ENCODE measurements at regions not wholly inside any gene's neighbourhood (a gene's known extent, or its start where the extent isn't known, plus 50 kb on each side); places are given as distances from the start of the nearest gene placed in this dataset.

- TF ChIP-seq, protein P1, sequence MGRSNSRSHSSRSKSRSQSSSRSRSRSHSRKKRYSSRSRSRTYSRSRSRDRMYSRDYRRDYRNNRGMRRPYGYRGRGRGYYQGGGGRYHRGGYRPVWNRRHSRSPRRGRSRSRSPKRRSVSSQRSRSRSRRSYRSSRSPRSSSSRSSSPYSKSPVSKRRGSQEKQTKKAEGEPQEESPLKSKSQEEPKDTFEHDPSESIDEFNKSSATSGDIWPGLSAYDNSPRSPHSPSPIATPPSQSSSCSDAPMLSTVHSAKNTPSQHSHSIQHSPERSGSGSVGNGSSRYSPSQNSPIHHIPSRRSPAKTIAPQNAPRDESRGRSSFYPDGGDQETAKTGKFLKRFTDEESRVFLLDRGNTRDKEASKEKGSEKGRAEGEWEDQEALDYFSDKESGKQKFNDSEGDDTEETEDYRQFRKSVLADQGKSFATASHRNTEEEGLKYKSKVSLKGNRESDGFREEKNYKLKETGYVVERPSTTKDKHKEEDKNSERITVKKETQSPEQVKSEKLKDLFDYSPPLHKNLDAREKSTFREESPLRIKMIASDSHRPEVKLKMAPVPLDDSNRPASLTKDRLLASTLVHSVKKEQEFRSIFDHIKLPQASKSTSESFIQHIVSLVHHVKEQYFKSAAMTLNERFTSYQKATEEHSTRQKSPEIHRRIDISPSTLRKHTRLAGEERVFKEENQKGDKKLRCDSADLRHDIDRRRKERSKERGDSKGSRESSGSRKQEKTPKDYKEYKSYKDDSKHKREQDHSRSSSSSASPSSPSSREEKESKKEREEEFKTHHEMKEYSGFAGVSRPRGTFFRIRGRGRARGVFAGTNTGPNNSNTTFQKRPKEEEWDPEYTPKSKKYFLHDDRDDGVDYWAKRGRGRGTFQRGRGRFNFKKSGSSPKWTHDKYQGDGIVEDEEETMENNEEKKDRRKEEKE (IDR thresholded peaks at IDR 0.05): no peak
- TF ChIP-seq BORCS8-MEF2B (CRISPR knock-in tag; IDR thresholded peaks at IDR 0.05) (no peak), CENPX (CRISPR knock-in tag; IDR thresholded peaks at IDR 0.05) (no peak), ZNF878 (CRISPR knock-in tag; IDR thresholded peaks at IDR 0.05) (no peak)
Observed at GRCh38 chr1:183724350-183725042, 71.4 kb upstream of the APOBEC4 start (continued).

DNA sequence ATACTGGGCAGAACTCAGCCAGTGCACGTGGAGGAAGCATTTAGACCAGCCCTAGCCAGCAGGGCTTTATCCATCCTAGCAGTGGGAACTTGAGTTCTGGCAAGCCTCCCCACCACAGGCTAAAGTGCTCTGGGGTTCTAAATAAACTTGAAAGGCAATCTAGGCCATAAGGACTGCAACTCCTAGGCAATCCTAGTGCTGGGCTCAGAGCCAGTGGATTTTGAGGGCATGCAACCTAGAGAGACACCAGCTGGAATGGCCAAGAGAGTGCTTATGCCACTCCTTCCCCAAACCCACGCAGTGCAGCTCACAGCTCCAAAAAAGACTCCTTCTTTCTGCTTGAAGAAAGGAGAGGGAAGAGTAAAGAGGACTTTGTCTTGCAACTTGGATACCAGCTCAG lies 70.5 kb upstream of the APOBEC4 start:
- ATAC-seq: no peak
- POLR2A ChIA-PET: no interaction called here
- CTCF ChIA-PET (ENCODE audit: low intra/inter-chr PET ratio, low total read pairs): no interaction called here
- Histone ChIP-seq H3K9me3 (ENCODE audit: low read length) (no peaks in the 10 kb centered on the region), H3K27me3 (ENCODE audit: control insufficient read depth in 1 of 2, insufficient read depth in 2 of 2, low read length in 2 of 2) (no peaks in the 10 kb centered on the region), H2AFZ (ENCODE audit: low read length) (no peak overlapping the region), H3K9ac (ENCODE audit: insufficient read depth, low read depth, low read length) (no peak overlapping the region), H3K79me2 (ENCODE audit: insufficient read depth, low read length) (no peaks in the 10 kb centered on the region), H4K20me1 (ENCODE audit: insufficient read depth, low read length) (no peaks in the 10 kb centered on the region), H3K4me2 (ENCODE audit: low read depth, low read length) (no peak overlapping the region), H3K27ac (ENCODE audit: extremely low read length, insufficient read depth, low read length) (no peak overlapping the region), H3K36me3 (replicated peaks in 1 of 2; ENCODE audit: control insufficient read depth in 1 of 2, insufficient read depth in 2 of 2, low read length in 2 of 2) (no peaks in the 10 kb centered on the region), H3K4me1 (ENCODE audit: insufficient read depth, low read length) (no peaks in the 10 kb centered on the region), H3K4me3 (replicated peaks in 1 of 3; ENCODE audit: insufficient read depth in 1 of 3, low read depth in 2 of 3, low read length in 3 of 3) (no peak overlapping the region)
- DNase-seq (ENCODE audit: low spot score): no peak
- 100% methylated on average over 2 of the region's 2 CpGs for WGBS (ENCODE audit: low lambda C conversion rate)
- in situ Hi-C loops (cut with HindIII; ENCODE audit: extremely low pct_ligation_motif_present, low pct_unique_long_range_greater_than_20kb): no loop called here
- no peak for TF ChIP-seq TAF15 (IDR thresholded peaks at IDR 0.05; ENCODE audit: low read depth, low read length, poor library complexity, severe bottlenecking)
- no peak for TF ChIP-seq KAT7 (CRISPR knock-in tag; IDR thresholded peaks at IDR 0.05; ENCODE audit: borderline replicate concordance)
- no peak for TF ChIP-seq YEATS4 (CRISPR knock-in tag; IDR thresholded peaks at IDR 0.05; ENCODE audit: borderline replicate concordance)
- no peak for TF ChIP-seq MLX (CRISPR knock-in tag; IDR thresholded peaks at IDR 0.05)
- no peak for TF ChIP-seq AGO1 (IDR thresholded peaks at IDR 0.05; ENCODE audit: low read depth, low read length, poor library complexity, severe bottlenecking)
- no peak for TF ChIP-seq BCL3 (CRISPR knock-in tag; IDR thresholded peaks at IDR 0.05)
- TF ChIP-seq, protein P2, sequence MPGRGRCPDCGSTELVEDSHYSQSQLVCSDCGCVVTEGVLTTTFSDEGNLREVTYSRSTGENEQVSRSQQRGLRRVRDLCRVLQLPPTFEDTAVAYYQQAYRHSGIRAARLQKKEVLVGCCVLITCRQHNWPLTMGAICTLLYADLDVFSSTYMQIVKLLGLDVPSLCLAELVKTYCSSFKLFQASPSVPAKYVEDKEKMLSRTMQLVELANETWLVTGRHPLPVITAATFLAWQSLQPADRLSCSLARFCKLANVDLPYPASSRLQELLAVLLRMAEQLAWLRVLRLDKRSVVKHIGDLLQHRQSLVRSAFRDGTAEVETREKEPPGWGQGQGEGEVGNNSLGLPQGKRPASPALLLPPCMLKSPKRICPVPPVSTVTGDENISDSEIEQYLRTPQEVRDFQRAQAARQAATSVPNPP (CRISPR knock-in tag; IDR thresholded peaks at IDR 0.05): no peak
- TF ChIP-seq KDM5B (CRISPR knock-in tag; IDR thresholded peaks at IDR 0.05; ENCODE audit: borderline replicate concordance): no peak
- TF ChIP-seq ZNF790 (CRISPR knock-in tag; IDR thresholded peaks at IDR 0.05; ENCODE audit: borderline replicate concordance): no peak
- BruUV-seq (replicated peaks): no TSS peak
- FAIRE-seq: no peak
- intact Hi-C loops (cut with micrococcal nuclease; ENCODE audit: unreplicated experiment): no loop called here

Measured in HepG2 (cell line).